ENCODE measurements at regions not wholly inside any gene's neighbourhood (a gene's known extent, or its start where the extent isn't known, plus 50 kb on each side); places are given as distances from the start of the nearest gene placed in this dataset.

- TF ChIP-seq, protein P1, sequence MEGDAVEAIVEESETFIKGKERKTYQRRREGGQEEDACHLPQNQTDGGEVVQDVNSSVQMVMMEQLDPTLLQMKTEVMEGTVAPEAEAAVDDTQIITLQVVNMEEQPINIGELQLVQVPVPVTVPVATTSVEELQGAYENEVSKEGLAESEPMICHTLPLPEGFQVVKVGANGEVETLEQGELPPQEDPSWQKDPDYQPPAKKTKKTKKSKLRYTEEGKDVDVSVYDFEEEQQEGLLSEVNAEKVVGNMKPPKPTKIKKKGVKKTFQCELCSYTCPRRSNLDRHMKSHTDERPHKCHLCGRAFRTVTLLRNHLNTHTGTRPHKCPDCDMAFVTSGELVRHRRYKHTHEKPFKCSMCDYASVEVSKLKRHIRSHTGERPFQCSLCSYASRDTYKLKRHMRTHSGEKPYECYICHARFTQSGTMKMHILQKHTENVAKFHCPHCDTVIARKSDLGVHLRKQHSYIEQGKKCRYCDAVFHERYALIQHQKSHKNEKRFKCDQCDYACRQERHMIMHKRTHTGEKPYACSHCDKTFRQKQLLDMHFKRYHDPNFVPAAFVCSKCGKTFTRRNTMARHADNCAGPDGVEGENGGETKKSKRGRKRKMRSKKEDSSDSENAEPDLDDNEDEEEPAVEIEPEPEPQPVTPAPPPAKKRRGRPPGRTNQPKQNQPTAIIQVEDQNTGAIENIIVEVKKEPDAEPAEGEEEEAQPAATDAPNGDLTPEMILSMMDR (IDR thresholded peaks at IDR 0.05; ENCODE audit: low read depth, low read length) = no peak
- Histone ChIP-seq H3K36me3 (no peaks in the 10 kb centered on the region), H3K4me3 (ENCODE audit: low read depth, low read length) (no peak overlapping the region), H3K9me3 (no peaks in the 10 kb centered on the region), H3K4me1 (no peaks in the 10 kb centered on the region), H3K27me3 (no peaks in the 10 kb centered on the region)
- DNase-seq = no peak
These were observed 87.5 kb downstream of the BOD1L2 start for GRCh38 chr18:57234346-57234745.

DNA sequence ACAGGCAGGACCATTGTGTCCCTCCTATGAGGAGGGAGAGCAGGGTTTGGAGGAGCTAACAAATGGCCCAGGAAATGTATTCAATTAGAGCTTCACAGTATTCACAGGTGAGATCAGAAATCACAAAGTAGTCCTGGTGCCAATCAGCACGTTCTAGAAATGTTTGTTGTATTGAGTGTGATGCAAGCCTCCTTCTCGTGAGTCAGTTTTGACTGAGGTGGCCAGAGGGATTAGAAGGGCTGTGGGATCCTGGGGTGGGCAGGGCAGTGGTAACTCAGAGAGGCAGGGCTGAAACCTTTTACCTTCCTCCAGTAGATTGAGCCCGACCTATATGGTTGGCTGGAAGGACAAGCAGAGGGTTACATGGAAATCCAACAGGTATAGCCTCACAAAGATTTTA lies 95.0 kb downstream of the BOD1L2 start:
- H3K4me1 ChIP-seq = no peaks in the 10 kb centered on the region
- DNase-seq = no peak
- H3K27me3 ChIP-seq = no peaks in the 10 kb centered on the region
- TF ChIP-seq, protein P1 (IDR thresholded peaks at IDR 0.05; ENCODE audit: low read depth, low read length) = no peak
- H3K4me3 ChIP-seq (ENCODE audit: low read depth, low read length) = no peak overlapping the region
- H3K9me3 ChIP-seq = no peaks in the 10 kb centered on the region
- H3K36me3 ChIP-seq = no peaks in the 10 kb centered on the region

- Histone ChIP-seq H3K9me3 (no peaks in the 10 kb centered on the region), H3K27me3 (no peaks in the 10 kb centered on the region), H3K36me3 (no peaks in the 10 kb centered on the region), H3K4me3 (ENCODE audit: low read depth, low read length) (no peak overlapping the region), H3K4me1 (no peaks in the 10 kb centered on the region)
- no peak for DNase-seq
- TF ChIP-seq, protein P1 (IDR thresholded peaks at IDR 0.05; ENCODE audit: low read depth, low read length) = no peak
These were observed 95.4 kb downstream of the BOD1L2 start for GRCh38 chr18:57242285-57242684.

DNA sequence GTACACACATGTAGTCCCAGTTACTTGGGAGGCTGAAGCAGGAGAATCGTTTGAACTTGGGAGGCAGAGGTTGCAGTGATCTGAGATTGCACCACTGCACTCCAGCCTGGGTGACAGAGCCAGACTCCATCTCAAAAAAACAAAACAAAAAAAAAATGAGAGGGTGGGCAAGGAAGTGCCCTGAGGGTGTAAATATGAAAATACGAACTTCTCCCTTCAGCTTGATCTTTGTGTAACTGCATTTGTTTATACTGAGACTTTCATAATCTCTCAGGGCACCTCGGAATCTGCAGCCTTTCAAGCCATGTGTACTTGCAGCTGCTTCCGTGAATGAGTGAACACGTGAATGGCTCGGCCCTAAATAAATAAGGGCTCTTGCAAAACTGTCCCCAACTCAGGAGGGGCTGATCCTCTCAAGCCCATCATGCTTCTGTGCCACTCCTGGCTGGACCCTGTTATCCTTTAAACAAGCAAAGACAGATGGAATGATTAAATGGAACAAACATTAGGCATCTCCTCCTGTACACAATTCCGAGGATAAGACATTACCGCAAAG lies 96.8 kb downstream of the BOD1L2 start:
- TF ChIP-seq, protein P1 (IDR thresholded peaks at IDR 0.05; ENCODE audit: low read depth, low read length) = no peak
- no peaks in the 10 kb centered on the region for H3K36me3 ChIP-seq
- H3K4me3 ChIP-seq (ENCODE audit: low read depth, low read length) = no peak overlapping the region
- H3K9me3 ChIP-seq = no peaks in the 10 kb centered on the region
- no peaks in the 10 kb centered on the region for H3K27me3 ChIP-seq
- no peak for DNase-seq
- H3K4me1 ChIP-seq = no peaks in the 10 kb centered on the region

DNA sequence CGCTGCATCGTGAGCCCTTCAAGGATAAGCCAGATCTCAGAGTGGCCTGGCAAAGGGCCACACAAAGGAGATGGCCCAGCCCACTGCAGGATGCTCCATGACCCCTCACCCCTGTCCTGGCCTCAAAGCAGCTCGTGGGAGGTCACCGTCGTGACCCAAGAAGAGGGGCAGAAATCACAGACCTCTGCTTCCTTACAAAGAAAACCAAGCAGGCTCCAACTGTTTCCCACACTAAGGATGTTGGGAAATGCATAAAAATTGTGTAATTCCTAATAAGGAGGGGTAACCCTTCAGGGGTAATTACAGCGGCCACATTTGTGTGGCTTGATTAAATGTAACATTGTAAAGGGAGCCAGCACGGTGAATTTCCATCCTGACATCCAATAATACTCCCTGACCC lies 102.3 kb downstream of the BOD1L2 start:
- H3K9me3 ChIP-seq = no peaks in the 10 kb centered on the region
- no peak overlapping the region for H3K4me3 ChIP-seq (ENCODE audit: low read depth, low read length)
- H3K36me3 ChIP-seq = no peaks in the 10 kb centered on the region
- TF ChIP-seq, protein P1 (IDR thresholded peaks at IDR 0.05; ENCODE audit: low read depth, low read length) = no peak
- H3K27me3 ChIP-seq = no peaks in the 10 kb centered on the region
- DNase-seq = no peak
- H3K4me1 ChIP-seq = no peaks in the 10 kb centered on the region

DNA sequence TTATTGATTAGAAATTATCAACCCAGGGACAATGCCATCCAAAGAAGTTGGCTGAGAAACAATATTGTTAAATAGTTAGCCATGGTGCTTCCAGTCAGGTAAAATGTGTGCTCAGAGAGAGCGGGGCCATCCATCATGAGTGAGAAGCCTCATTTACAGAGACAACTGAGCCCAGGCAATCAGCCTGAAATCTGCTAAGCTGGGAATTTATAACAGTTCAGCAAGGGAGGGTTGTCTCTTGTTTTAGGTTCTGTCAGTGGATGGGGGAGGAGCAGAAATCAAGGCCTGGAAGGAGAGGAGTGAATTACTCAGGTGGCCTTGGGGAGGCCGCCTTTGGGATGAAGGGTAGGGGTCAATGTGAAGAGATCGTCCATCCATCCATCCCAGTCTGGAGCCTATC lies 102.5 kb upstream of the ST8SIA3 start:
- no peak for DNase-seq
- Histone ChIP-seq H3K4me1 (no peaks in the 10 kb centered on the region), H3K27me3 (no peaks in the 10 kb centered on the region), H3K9me3 (no peaks in the 10 kb centered on the region), H3K4me3 (ENCODE audit: low read depth, low read length) (no peak overlapping the region), H3K36me3 (no peaks in the 10 kb centered on the region)
- TF ChIP-seq, protein P1 (IDR thresholded peaks at IDR 0.05; ENCODE audit: low read depth, low read length) = no peak
